8988T (cell line): ENCODE measurements at regions not wholly inside any gene's neighbourhood (a gene's known extent, or its start where the extent isn't known, plus 50 kb on each side); places are given as distances from the start of the nearest gene placed in this dataset.
"Not testable (repeated sequence)": the region's sequence is repeated elsewhere in the genome, so short reads cannot be mapped to it uniquely, and the experiment has no call there.

Experiments used
- DNase-seq: peaks from one replicate; pipeline ENCODE4 v3.0.0; 2011

DNA sequence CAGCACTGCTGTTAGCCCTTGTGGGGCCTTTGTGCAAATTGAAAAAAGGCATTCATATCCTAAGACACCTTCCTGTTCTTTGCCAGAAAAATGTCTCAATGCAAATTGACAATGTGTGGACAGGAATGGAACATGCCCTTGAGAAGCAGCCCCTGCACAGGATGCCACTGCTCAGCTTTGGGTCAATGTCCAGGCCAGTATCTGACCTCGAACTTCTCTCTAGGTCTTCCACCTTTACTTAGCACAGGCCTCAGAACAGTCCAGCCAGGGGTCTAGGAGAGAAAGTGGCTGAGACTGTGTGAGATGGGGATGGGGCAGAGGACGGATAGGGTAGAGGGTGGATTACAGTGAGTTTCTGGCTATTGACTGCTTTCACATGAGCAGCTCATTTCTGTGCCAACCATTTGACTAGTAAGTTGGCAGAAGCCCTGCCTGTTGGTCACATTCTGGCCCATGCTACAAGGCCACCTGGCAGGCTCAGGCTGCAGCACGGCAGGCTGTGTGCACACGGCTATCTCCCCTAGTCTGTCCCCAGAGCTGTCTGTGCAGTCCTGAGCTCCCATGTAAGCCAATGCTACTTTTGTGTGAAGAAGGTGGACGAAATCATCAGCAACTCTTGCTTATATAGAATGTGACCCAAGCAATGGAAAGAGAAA, 254.5 kb upstream of the PLGLB1 start:
- DNase-seq = not testable (repeated sequence)

DNA sequence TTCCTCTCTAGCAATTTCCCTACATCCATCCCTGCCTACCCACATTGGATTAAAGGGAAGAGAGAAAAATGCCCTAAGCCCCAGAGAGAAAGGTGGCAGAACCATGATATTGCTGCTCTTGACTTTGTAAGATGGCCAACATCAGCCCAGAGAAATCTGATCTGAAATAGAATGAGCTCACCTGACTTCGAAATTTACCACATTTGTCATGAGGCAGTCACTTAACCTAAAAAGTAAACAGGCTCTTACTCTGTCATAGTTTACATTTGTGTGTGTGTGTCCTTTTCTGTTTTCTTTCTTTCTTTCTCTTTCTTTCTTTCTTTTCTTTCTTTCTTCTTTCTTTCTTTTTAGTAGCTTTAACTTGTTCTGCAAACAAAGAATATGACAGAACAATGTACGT, 255.0 kb upstream of the PLGLB1 start:
- DNase-seq = not testable (repeated sequence)

DNA sequence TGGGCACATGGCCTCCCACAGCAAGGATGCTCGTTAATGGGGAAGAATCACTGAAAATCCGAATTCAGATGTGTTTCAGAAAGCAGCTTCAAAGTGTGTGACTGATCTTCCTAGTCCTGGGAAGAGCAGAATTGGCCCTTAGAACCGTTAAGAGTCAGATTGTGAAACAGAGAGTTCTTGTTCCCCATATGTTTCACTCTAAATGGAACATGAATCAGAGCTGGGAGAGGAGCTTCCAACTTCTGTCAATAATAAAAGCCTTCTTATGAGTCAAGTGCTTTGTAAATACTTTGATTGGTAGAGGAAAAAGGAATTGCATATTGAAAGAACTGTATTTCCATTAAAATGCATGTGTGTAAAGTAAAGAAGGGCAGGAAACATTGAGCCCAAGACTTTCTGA, 256.1 kb upstream of the PLGLB1 start:
- not testable (repeated sequence) for DNase-seq

DNA sequence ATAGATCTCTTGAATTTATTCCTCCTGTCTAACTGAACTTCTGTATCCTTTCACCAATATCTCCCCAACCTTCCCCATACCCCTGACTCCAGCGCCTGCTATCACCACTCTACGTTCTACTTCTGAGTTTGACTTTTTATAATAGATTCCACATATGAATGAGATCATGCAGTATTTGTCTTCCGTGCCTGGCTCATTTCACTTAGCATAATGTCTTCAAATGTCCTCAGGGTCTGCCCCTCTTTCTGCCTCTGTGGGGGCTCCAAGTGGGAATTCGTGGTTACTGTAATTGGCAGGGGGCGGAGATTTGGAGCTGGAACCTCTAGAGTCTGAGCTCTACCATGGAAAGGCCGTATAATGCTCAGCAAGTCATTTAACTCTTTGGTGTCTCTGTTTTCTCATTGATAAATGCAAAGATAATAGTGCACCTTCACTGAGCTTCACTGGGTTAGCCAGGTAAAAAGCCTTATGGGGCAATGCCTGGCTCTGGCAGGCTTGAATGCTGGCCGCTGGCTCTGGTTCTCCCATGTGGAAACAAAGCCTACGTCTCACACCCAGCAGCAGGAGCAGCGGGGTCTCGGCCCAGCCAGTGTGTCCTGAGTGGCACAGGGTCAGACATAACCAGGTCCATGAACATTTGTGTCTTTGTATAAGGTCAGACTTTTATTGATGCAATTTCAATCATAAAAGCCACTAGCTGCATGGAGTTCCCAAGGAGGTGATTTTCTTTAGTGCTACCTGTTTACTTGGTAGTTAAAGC, 259.1 kb upstream of the PLGLB1 start:
- not testable (repeated sequence) for DNase-seq

DNA sequence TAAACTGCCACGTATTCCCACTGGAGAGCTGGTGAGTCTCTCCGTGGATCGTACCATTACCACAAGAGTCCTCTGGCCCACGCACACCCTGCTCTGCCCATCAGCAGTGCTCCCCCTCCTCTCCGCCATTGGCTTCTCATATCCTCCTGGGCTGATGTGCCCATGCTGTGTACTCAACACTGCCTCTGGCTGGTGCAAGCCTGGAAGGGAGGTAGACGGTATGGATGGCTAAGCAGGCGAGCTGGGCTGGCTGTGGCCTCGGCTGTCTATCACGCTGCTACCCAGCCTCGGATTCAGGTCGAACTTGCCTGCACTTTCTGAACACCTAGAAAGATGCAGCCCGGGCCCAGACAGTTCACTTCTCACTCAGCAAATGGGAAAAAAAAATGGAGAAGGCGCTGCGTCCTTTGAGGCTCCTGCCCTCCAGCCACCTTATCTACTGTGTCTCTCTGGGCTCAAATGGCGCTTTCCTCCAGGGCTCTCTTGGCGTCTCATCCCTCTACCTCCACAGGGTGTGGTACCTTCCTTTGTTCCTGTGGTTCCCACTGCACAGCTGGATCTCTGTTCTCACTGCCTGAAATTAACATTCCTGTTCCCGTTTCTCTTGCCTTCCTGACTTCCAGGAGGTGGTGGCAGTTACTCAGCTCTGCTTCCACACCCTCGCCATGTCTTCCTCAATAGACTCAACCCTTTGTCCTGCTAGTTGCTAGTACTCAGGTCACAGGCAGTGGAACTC, 262.3 kb upstream of the PLGLB1 start:
- not testable (repeated sequence) for DNase-seq

DNA sequence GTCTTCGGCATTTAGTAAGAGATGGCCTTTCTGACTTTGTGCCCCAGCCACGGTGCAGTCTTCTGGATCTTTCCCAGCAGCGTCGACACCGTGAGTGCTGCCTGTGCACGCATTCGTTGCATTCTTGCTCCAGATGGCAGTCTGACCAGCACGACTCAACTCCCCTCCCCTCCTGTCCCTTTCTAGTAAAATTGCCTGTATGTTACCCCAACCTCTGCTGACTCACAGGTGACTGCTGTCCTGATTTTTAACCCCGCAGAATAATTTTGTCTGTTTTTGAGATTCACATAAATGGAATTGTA, 262.8 kb upstream of the PLGLB1 start:
- not testable (repeated sequence) for DNase-seq

DNA sequence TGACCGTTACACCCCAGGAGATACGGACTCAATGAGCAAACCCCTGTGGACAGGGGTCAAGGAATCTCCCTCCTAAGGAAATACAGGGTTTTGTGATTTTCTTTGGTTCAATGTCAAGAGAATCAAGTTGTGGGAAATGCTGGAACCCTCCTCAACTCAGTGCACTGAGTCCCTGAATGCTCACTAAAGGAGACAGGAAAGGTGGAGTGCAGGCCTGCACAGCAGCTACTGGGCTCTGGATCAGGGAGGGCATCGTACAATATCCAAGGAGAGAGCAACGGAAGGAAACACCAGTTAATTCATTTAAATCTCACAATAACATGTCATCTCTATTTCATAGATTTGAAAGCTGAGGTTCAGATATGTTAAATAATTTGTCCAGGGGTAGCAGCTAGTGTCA, 263.5 kb upstream of the PLGLB1 start:
- not testable (repeated sequence) for DNase-seq

DNA sequence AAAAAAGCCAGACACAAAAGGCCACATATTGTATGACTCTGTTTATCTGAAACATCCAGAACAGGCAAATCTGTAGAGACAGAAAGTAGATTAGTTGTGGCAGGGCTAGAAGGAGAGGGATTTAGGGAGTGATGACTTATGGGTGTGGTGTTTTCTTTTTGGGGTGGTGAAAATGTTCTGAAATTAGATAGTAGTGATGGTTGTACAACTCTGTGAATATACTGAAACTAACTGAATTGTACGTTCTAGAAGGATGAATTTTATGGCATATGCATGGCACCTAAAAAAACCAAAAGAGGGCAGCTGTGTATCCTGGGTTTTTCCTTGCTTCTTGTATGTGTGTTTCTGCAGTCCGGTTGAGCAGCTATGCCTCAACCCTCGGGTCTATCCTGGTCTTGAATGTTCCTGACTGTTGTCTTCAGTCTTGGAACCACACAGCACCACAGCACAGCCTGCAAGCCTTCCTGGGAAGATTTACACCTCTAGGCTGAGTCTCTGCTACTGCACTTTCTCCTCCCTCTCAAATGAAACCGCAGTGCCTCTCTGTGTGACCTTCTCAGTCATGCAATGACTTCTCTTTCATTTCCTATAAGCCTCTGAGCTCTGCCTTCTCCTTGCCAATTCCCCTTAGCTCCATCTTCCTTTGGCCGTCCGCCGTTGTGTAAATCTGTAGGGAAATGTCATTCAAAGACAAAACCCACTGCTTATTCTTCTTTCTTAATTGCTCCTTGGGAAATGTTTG, 269.1 kb upstream of the PLGLB1 start:
- not testable (repeated sequence) for DNase-seq

DNA sequence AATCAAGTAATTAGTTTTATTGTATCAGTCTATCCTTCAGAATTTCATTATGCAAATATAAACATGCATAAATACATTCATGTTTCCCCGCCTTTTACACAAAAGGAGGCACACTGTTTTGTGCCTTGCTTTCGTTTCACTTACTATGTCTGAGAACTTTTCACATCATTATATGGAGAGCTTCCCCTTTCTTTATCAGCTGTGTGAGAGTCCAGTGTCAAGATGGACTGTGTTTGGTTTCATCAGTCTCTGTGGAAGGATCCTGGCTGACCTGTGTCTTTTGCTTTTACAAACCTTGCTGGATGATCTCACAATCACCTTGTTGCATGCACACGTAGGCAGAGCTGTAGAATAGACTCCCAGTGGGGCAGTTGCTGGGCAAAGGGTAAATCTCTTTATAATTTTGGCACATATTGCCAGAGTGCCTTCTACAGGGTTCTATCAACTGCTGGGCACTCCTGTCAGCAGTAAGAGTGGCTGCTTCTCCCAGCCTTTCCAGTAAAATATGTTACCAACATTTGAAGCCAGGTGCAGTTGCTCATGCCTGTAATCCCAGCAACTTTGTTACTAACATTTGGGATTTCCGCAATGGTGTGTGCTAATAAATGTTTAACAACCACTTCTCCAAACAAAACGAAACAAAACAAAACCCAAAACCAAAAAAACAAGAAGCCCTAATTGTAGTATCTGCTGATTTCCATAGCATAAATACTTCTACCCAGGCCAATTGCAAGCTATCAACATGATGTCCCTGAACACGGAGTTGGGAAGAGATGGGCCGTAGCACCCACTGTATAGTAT, 270.0 kb upstream of the PLGLB1 start:
- not testable (repeated sequence) for DNase-seq

DNA sequence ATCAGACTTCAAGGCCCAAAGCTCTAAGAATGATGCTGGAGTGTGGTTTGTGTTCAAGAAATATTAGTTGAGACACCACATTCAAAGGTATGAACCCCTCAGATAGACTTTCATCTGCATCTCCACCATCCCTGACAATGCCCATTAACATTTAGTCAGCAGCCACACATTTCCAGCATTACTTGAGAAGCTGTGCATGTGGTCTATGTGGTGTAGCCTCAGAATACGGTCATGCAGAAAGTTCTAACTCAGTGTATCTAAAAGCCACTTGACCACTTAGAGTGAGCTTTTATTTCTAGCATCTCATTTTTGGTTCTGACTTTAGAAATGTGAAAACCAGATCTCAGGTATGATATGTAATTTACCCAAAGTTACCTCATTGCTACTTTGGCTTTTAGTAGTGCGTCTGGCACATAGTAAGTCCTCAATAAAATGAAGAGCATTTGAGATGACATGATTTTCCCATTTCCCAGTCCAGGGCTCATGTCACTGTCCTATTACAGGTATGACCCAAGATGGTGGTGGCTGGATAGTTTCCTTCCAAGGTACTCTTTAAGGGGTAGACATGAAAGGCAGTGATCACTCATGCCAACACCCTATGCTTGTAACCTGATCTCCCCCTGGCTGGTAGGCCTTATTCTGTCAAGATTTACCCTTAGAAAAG, 272.4 kb upstream of the PLGLB1 start:
- DNase-seq = not testable (repeated sequence)

DNA sequence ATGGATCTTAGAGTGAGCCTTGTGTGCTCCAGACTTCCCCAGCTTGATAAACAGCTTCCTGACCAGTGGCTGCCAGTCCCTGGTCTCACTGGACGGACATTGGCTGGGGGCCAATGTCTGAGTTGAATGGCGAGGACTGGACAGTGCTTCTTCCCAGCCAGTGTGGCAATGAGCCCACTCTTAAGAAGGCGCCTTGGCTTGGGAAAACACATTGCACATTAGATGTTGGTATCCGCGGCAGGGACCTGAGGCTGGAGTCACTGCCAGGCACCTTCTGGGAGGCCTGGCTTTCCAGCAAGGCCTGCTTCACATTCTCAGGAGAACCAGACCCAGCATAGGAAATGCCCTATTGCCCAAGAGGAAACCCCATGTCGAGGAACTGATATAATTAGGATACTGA, 273.5 kb upstream of the PLGLB1 start:
- DNase-seq = not testable (repeated sequence)

DNA sequence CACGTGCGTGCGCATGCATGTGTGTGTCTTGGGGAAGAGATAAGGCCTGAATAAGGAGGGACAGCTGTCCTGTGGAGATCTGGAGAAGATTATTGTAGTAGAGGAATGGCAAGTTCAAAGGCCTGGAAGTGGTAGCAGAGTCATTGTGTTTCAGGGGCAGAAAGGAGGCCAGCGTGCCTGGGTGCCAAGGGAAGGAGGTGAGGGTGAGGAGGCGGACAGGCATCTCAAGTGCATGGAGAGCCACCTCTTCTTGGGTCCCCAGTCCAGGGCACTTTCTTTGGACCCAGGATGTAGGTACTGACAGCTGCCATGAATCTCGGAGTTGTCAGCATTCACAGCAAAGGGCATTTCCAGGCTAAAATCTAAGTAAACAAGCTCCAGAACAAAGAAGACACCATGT, 279.7 kb upstream of the PLGLB1 start:
- DNase-seq = not testable (repeated sequence)

DNA sequence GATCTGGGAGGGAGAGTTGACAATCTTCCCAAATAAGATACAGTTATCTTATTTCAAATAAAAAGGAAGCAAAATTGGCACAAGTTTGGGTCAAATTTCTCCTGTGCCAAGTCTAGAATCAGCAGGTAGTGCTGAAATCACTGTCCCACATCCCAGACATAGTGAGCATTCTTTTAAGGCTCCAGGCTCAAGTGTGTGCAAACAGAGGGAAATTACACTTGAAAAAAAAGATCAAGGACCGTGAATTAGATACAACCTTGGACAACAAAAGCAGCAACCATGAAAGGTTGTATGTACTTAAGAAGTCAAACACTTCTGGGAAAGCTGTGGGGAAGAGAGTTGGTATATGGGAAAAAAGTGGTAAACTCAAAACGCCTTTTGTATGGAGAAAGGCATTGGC, 280.2 kb upstream of the PLGLB1 start:
- DNase-seq = not testable (repeated sequence)

DNA sequence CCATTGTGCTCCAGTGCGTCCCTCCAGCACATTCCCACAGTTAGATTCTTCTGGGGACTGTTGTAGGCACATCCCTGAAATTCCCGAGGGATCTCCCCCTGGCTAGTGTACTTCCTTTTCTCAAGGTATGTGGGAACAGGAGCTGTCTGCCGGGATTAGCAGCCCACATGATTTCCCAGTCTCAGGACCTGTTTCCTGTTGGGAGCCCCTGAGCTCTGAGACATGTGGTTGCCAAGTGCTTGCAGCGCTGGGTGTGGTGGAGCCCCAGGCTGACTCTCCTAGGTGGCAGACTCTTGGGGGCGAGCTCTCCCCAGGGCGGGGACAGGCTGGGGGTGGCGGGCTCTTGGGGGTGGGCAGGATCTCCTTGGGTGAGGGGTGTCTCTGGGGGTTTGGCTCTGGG, 287.0 kb upstream of the PLGLB1 start:
- not testable (repeated sequence) for DNase-seq

DNA sequence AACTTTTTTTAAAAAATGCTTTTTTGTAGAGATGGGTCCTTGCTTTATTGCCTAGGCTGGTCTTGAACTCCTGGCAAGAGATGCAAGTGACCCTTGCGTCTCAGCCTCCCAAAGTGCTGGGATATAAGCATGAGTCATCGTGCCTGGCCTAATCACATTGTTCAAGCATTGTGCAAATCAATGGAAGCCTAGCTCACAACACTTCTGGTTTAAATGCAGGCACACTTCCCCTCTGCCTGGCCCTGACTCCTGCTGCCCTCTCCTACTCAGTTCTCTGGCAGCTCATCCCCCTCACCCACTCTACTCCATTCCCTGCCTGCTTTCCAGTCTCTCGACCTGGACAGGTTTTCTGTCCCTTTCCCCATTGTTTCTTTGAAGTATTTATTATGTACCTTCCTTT, 288.1 kb upstream of the PLGLB1 start:
- DNase-seq = not testable (repeated sequence)

DNA sequence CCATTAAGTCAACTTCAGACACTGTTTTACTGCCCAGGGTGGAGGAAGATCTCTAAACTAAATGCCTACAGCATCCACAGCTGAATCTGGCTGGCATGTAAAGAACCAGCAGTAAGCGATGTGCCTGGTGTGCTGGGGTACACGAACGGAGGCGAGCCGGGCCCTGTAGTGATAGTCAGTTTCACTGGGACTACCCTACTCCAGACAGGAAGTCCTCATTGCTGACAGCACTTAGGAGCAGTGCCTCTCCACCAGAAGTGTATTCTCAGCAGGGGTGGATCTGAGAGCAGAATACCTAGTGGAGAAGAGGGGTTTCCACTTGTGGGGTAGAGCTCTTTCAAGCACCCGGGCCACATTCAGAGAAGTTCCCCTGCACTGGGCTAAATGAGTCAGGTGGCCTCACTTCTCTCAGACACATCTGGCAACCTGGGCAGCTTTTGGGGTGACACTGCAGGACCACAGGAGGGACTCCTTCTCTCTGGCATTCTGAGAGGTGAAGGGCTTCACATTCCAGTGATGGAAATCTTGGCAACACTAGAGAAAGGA, 290.3 kb upstream of the PLGLB1 start:
- not testable (repeated sequence) for DNase-seq

DNA sequence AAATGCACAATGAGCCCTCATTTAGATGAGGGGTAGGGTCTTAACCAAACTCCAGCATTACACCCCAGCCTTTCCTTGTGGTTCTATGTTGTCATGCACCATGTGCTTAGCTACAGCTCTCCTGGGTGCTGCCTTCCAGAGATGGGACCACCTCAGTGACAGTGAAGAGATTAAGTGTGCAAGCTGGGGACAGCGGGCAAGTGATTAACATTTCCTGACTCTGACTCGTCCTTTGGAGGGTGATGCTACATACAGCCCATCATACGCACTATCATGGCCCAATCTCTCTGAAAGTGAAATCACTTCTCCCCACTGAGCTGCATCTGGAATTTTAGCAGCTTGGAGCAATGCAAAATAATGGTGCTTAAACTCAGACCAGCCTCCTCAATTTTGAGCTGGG, 293.0 kb upstream of the PLGLB1 start:
- not testable (repeated sequence) for DNase-seq

DNA sequence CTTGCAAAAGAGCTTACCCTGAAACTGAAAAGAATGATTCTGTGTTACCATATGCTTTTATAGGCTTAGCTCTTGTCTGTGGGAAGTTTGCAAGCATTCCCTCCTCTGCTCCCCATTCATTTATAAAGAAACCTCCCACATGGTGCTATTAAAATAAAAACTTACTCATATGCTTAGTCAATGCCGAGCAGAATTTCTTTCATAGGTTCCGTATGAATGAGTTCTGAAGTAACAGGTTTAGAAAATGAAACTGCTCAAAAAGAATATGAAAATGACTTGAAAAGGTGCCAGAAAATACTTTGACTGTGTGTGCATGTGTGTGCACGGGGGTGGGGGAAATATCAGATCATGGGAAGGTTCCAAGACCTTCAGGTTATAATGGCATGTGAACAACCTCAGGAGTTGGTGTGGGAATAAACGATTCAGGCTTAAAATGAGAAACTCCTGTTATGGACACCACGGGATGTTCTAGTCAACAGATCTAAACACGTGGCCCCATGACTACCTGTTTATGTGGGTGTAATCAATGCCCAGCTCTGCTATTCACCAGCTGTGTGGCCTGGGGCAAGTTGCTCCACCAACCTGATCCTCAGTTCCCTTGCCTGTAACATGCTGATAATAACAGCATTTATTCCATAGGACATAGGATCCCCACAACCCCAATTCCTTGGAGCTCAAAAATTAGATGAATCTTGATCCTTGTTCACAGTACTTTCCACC, 293.7 kb upstream of the PLGLB1 start:
- not testable (repeated sequence) for DNase-seq

DNA sequence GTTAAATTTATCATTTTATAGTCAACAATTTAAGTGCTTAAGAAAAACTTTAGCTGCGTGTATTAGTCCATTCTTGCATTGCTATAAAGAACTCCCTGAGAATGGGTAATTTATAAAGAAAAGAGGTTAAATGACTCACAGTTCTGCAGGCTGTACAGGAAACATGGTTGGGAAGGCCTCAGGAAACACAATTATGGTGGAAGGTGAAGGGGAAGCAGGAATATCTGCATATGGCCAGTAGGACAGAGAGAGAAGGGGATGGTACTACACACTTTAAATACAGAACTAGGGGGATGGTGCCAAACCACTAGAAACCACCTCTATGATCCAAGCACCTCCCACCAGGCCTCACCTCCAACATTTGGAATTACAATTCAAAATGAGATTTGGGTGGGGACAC, 295.5 kb upstream of the PLGLB1 start:
- DNase-seq = not testable (repeated sequence)

DNA sequence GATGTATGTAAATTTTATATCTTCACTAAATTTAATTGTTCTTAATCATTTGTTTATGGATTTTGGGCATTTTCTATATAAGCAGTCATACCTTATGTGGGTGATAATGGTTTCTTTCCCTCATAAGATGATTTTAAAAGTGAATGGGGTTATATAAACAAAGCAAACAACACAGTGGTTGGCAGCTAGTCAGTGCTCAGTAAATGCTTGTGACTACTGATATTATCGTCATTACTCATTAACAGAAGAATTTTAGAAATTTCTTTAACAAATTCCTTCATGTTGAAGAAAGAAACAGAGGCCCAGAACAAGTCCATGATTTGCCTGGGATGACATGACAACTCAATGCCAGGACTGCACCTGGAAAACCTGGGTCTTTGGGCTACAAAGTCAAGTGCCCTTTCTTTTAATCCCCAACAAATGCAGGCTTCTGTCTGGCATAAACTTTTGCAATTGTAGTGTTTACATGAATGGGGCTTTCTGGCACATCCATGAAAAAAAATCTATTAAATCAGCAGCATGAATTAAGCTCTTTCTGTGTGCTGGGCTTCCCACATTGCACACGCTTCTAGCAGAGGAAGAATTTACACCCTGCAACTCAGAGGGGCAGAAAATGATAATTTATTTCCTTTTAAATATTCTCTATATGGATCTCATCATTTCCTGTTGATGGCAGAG, 297.3 kb upstream of the PLGLB1 start:
- DNase-seq = not testable (repeated sequence)
